Mononuclear cell (primary cell): ENCODE measurements at regions not wholly inside any gene's neighbourhood (a gene's known extent, or its start where the extent isn't known, plus 50 kb on each side); places are given as distances from the start of the nearest gene placed in this dataset.

Experiments
- H3K27me3 ChIP-seq: 2 replicates; pipeline ENCODE4 v1.6.0; 2011; ENCODE audit warnings: low read length, control low read depth; ENCODE audit not compliant: insufficient read depth
- H3K4me1 ChIP-seq: 2 replicates; pipeline ENCODE4 v1.5.1; 2011; ENCODE audit warnings: mild to moderate bottlenecking, low read length, control low read depth; ENCODE audit not compliant: insufficient read depth
- H3K4me3 ChIP-seq: 2 replicates; pipeline ENCODE4 v1.5.1; 2011; ENCODE audit warnings: mild to moderate bottlenecking, low read length, moderate library complexity
- H3K9me3 ChIP-seq: 2 replicates; pipeline ENCODE4 v1.5.1; 2011; ENCODE audit warnings: low read depth, mild to moderate bottlenecking, control low read depth, low read length

GRCh38 chr20:20892328-20892727 lies 179.9 kb upstream of the RALGAPA2 start:
- H3K27me3 ChIP-seq, result no peaks in the 10 kb centered on the region
- no peaks in the 10 kb centered on the region for H3K9me3 ChIP-seq
- no peaks in the 10 kb centered on the region for H3K4me1 ChIP-seq
- H3K4me3 ChIP-seq, result no peak overlapping the region

DNA sequence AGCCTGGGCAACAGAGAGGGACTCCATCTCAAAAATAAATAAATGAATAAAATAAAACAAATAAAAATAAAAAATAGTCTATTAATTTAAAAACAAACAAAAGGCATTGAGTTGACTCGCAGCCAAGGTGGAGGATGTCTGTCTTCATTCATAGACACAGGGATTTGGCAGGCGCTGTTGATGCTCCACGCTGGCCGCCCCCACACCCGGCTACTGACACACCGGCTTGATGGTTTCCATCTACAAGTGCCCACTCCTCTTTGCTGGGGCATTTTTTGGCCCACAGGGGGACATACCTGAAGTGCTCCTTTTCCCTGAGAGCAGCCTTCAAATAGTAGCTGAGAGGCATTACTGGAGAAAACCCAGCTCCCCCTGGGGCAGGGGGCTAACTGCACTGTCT lies 178.3 kb upstream of the RALGAPA2 start:
- Histone ChIP-seq H3K27me3 (no peaks in the 10 kb centered on the region), H3K4me3 (no peak overlapping the region)

GRCh38 chr20:20888936-20889335 lies 176.5 kb upstream of the RALGAPA2 start:
- no peak overlapping the region for H3K4me3 ChIP-seq
- no peaks in the 10 kb centered on the region for H3K27me3 ChIP-seq
- H3K9me3 ChIP-seq, result no peaks in the 10 kb centered on the region
- no peaks in the 10 kb centered on the region for H3K4me1 ChIP-seq

More for the DNA sequence above, 178.3 kb upstream of the RALGAPA2 start:
- H3K4me1 ChIP-seq, result no peaks in the 10 kb centered on the region
- no peaks in the 10 kb centered on the region for H3K9me3 ChIP-seq

DNA sequence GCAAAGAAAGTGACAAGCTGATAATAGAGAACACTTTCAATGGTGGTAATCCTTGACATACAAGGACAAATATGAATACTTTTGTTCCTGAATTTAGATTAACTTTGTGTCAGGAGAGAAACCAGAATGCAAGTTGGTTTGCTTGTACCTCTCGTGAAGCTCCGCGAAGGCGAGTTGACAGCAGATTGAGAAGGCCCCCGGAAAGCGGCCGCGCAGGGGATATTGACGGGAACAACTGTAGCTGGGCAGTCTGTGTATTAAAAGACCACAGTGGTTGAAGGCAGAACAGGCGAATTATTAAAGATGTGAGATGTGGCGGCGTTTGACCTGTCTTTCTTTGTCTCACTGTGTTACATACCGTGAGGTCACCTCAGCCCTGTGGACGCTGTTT lies 175.8 kb upstream of the RALGAPA2 start:
- Histone ChIP-seq H3K4me3 (no peak overlapping the region), H3K27me3 (no peaks in the 10 kb centered on the region), H3K4me1 (no peaks in the 10 kb centered on the region), H3K9me3 (no peaks in the 10 kb centered on the region)

DNA sequence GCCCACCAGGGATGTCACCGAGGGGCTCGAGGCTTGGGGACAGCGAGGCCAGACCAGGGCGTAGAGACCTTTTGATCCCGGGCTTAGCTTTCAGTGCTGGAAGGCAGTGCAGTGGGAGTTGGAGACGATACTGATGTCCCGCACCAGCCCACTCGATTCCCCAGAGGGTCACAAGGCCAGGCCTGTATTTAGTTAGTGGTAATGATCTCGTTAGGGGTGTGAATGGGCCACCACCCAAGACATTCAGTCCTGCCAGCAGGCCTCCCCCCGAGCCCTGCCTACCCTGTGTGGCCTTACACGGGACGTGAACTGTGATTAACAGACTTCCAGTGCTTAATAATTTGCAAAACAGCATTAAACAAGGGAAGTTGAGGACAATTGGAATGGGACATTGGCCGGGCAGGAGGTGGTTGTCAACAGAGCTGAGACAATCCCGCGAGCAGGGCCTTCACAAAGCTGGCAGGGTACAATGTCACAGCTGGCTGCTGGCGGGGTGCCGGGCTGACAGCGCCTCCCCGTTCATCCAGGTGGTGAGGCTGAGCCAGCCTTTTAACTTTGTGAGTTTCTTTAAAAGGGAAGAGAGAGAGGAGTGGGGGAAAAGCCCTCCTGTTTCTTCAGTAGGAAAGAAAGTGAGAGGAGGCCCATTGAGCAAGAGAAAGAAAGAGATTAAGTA lies 175.3 kb upstream of the RALGAPA2 start:
- Histone ChIP-seq H3K27me3 (no peaks in the 10 kb centered on the region), H3K4me3 (no peak overlapping the region), H3K9me3 (no peaks in the 10 kb centered on the region), H3K4me1 (no peaks in the 10 kb centered on the region)

- H3K4me1 ChIP-seq, result no peaks in the 10 kb centered on the region
- H3K4me3 ChIP-seq, result no peak overlapping the region
These were observed 169.4 kb upstream of the RALGAPA2 start for GRCh38 chr20:20881808-20882207.

GRCh38 chr20:20877079-20877478 lies 164.6 kb upstream of the RALGAPA2 start:
- Histone ChIP-seq H3K4me3 (no peak overlapping the region), H3K9me3 (no peaks in the 10 kb centered on the region), H3K27me3 (peaks cover 6% of the 10 kb centered on the region), H3K4me1 (no peaks in the 10 kb centered on the region)

More at GRCh38 chr20:20881808-20882207, 169.4 kb upstream of the RALGAPA2 start:
- H3K27me3 ChIP-seq, result no peaks in the 10 kb centered on the region
- no peaks in the 10 kb centered on the region for H3K9me3 ChIP-seq

- Histone ChIP-seq H3K9me3 (no peaks in the 10 kb centered on the region), H3K4me1 (no peaks in the 10 kb centered on the region), H3K27me3 (peaks cover 13% of the 10 kb centered on the region), H3K4me3 (no peak overlapping the region)
These were observed 163.3 kb upstream of the RALGAPA2 start for GRCh38 chr20:20875716-20876115.

DNA sequence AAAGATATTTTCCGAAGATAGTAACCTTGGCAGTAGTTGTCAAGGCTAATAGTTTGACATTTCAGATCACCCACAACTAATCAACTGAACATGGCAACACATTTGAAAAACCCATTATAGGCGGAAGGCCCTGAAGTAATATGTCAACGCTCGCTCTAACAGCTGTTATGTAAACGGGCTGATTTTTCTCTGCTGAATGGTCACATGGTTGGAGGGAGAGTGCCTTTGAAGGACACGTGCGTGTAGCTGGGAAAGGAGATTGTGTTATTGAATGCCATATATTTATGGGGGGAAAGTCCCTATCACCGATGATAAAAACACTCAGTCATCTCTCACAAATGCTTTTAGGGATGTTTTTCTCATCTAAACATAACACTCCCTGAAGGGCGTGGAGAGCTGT lies 160.0 kb upstream of the RALGAPA2 start:
- Histone ChIP-seq H3K27me3 (peaks cover 13% of the 10 kb centered on the region), H3K4me1 (no peaks in the 10 kb centered on the region), H3K4me3 (no peak overlapping the region), H3K9me3 (no peaks in the 10 kb centered on the region)

GRCh38 chr20:20869161-20869775 lies 156.8 kb upstream of the RALGAPA2 start:
- Histone ChIP-seq H3K27me3 (peaks cover 13% of the 10 kb centered on the region), H3K4me1 (no peaks in the 10 kb centered on the region), H3K4me3 (no peak overlapping the region), H3K9me3 (no peaks in the 10 kb centered on the region)

- Histone ChIP-seq H3K4me3 (no peak overlapping the region), H3K27me3 (no peaks in the 10 kb centered on the region), H3K9me3 (no peaks in the 10 kb centered on the region), H3K4me1 (no peaks in the 10 kb centered on the region)
These were observed 152.1 kb upstream of the RALGAPA2 start for GRCh38 chr20:20864351-20865096.

DNA sequence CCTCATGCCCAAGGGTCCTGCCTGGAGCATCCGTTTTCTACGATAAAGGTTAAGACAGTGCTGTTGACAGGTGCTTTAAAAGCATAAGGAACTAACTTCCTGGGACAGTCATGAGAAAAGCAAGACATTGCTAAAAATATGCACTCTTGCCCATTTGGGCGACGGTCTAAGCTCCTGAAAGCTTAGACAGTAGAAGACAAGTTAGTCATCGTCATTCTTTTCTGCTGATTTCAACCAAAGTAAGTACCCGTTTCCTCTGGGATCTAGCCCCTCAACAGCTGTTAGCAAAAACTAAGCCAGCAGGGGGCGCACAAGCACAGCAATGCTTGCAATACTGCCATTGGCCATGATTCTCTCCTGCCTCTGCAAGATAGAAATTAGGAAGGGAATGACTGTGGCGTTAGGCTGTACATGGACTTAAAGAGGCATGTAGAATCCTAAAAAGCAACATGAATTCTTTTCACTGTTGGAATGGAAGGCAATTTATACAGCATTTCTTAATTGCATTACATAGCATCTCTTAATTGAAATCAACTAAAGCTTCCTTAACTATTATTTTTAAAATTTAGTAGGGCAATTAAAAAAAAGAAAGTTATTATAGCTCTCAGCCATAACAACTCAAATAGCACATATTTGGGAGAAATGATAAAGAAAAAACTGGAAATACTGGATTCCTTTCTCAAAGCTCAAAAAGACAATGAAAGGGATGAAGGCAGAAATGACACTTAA lies 147.8 kb upstream of the RALGAPA2 start:
- Histone ChIP-seq H3K4me3 (no peak overlapping the region), H3K4me1 (peaks cover 2% of the 10 kb centered on the region), H3K27me3 (no peaks in the 10 kb centered on the region), H3K9me3 (no peaks in the 10 kb centered on the region)

DNA sequence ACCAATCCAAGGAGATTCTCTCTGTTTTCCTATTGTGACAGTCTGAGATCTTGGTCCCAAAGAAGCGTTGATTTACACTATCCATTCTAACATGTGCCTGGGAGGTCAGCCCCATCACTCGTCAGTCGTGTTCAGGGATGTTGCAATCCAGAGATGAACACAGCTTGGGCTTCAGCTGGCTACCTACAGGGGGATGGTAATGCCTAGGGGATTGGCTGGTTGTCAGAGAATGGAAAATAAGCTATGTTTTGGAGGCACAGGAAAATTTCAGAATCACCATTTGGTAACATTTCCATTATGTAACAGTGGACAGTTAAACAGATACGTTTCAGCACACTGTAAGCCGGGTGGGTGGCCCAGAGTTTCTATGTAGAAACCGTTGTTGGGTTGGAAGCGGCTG lies 147.1 kb upstream of the RALGAPA2 start:
- H3K9me3 ChIP-seq, result no peaks in the 10 kb centered on the region
- H3K4me1 ChIP-seq, result peaks cover 2% of the 10 kb centered on the region
- H3K4me3 ChIP-seq, result no peak overlapping the region
- no peaks in the 10 kb centered on the region for H3K27me3 ChIP-seq

DNA sequence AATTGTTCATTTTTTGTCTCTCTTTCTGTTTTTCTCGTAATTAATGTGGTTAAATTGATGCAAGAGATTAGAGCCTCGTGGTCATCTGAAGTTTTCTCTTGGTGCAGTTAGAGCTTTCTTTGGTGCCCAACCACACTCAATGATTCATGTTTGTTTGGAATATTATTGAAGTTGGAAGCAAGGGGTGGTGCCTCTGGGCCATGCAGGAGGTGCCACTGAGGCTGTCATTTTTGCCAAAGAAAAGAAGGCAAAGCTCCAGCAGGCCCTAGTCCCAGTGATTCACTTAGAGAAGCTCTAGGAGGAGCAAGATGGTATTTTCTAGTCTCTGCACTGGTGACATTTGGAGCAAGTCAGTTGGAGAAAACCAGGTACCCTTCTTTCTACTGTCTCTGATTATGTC lies 144.5 kb upstream of the RALGAPA2 start:
- no peaks in the 10 kb centered on the region for H3K9me3 ChIP-seq
- H3K4me1 ChIP-seq, result peaks cover 2% of the 10 kb centered on the region
- no peaks in the 10 kb centered on the region for H3K27me3 ChIP-seq
- no peak overlapping the region for H3K4me3 ChIP-seq

GRCh38 chr20:20856306-20856705 lies 143.9 kb upstream of the RALGAPA2 start:
- no peaks in the 10 kb centered on the region for H3K27me3 ChIP-seq
- H3K4me1 ChIP-seq, result peaks cover 2% of the 10 kb centered on the region
- H3K4me3 ChIP-seq, result no peak overlapping the region
- H3K9me3 ChIP-seq, result no peaks in the 10 kb centered on the region
